Endodermal cell (in vitro differentiated cells): ENCODE measurements at regions not wholly inside any gene's neighbourhood (a gene's known extent, or its start where the extent isn't known, plus 50 kb on each side); places are given as distances from the start of the nearest gene placed in this dataset.

Source experiments
- DNase-seq: peaks from one replicate; pipeline ENCODE4 v3.0.0-alpha.2; 2017
- H3K27ac ChIP-seq: 2 replicates; pipeline ENCODE4 v1.5.1; 2013; ENCODE audit warnings: mild to moderate bottlenecking, low read depth, low read length, moderate library complexity
- H3K27me3 ChIP-seq: 2 replicates; pipeline ENCODE4 v1.6.1; 2013; ENCODE audit warnings: mild to moderate bottlenecking, low read length, moderate library complexity; ENCODE audit not compliant: insufficient read depth, control insufficient read depth, poor library complexity, severe bottlenecking
- H3K36me3 ChIP-seq: 2 replicates; pipeline ENCODE4 v1.7.0; 2013; ENCODE audit warnings: mild to moderate bottlenecking, low read length, moderate library complexity; ENCODE audit not compliant: control insufficient read depth, insufficient read depth
- H3K4me1 ChIP-seq: one replicate; pipeline ENCODE4 v1.7.0; 2013; ENCODE audit warnings: low read length; ENCODE audit not compliant: control insufficient read depth, insufficient read depth
- H3K4me3 ChIP-seq: 2 replicates; pipeline ENCODE4 v1.5.1; 2013; ENCODE audit warnings: mild to moderate bottlenecking, low read length, moderate library complexity
- H3K9ac ChIP-seq: 2 replicates; pipeline ENCODE4 v1.6.1; 2013; ENCODE audit warnings: mild to moderate bottlenecking, low read length, moderate library complexity; ENCODE audit not compliant: poor library complexity, severe bottlenecking; ENCODE audit errors: extremely low read depth
- H3K9me3 ChIP-seq: 2 replicates; pipeline ENCODE4 v1.6.1; 2013; ENCODE audit warnings: mild to moderate bottlenecking, low read length, moderate library complexity; ENCODE audit not compliant: control insufficient read depth
- H3K27ac Mint-ChIP-seq: 2 replicates; pipeline ENCODE4 v1.8.0; 2020; ENCODE audit warnings: mixed read lengths
- H3K27me3 Mint-ChIP-seq: 2 replicates; pipeline ENCODE4 v1.8.0; 2021; ENCODE audit warnings: mild to moderate bottlenecking, mixed read lengths; ENCODE audit not compliant: insufficient read depth
- H3K36me3 Mint-ChIP-seq: 2 replicates; pipeline ENCODE4 v1.8.0; 2020; ENCODE audit warnings: low read depth, mixed read lengths
- H3K4me1 Mint-ChIP-seq: 2 replicates; pipeline ENCODE4 v1.8.0; 2020; ENCODE audit warnings: mixed read lengths
- H3K4me3 Mint-ChIP-seq: 2 replicates; pipeline ENCODE4 v1.8.0; 2020; ENCODE audit warnings: mild to moderate bottlenecking, moderate library complexity, mixed read lengths
- H3K9me3 Mint-ChIP-seq: 2 replicates; pipeline ENCODE4 v1.8.0; 2020; ENCODE audit warnings: mild to moderate bottlenecking, mixed read lengths
- CTCF ChIP-seq: fragments of 200-600 bp; sonication (generic); conservative IDR thresholded peaks from 2 replicates; pipeline ENCODE4 v1.5.0; 2021; ENCODE audit warnings: antibody characterized with exemption, mild to moderate bottlenecking
- WGBS, 2 experiments: methylation state at CpG; one replicate each; pipeline versions ENCODE4 v1.1.5 to v1.1.7; 2013; ENCODE audit warnings: missing lambda C conversion rate in 2 of 2, mixed read lengths in 1 of 2; ENCODE audit not compliant: insufficient coverage in 1 of 2, insufficient read length in 1 of 2; 5-methylcytosine and 5-hydroxymethylcytosine counted together

GRCh38 chr2:18993756-18994338 is 364.6 kb downstream of the OSR1 start:
- Mint-ChIP-seq H3K9me3 (no peaks in the 10 kb centered on the region), H3K36me3 (no peaks in the 10 kb centered on the region), H3K4me3 (no peak overlapping the region), H3K27ac (no peak overlapping the region), H3K4me1 (peaks cover 11% of the 10 kb centered on the region), H3K27me3 (no peaks in the 10 kb centered on the region)
- Histone ChIP-seq H3K9ac (no peak overlapping the region), H3K4me3 (no peak overlapping the region), H3K27me3 (peaks cover 6% of the 10 kb centered on the region), H3K4me1 (peaks cover 7% of the 10 kb centered on the region), H3K36me3 (no peaks in the 10 kb centered on the region), H3K27ac (no peak overlapping the region), H3K9me3 (no peaks in the 10 kb centered on the region)
- TF ChIP-seq CTCF = no peak
- DNase-seq = no peak
- 96 to 99% methylated on average over 3 of the region's 3 CpGs for WGBS, 2 experiments

GRCh38 chr2:18991177-18992168 is 366.9 kb downstream of the OSR1 start:
- no peaks in the 10 kb centered on the region for H3K9me3 ChIP-seq
- 90 to 91% methylated on average over 1 to 5 of the region's 5 CpGs for WGBS, 2 experiments
- H3K4me1 ChIP-seq = peaks cover 8% of the 10 kb centered on the region
- H3K4me1 Mint-ChIP-seq = peaks cover 15% of the 10 kb centered on the region
- H3K27ac ChIP-seq = no peak overlapping the region
- H3K27me3 ChIP-seq = no peaks in the 10 kb centered on the region
- no peak overlapping the region for H3K4me3 ChIP-seq
- no peak overlapping the region for H3K27ac Mint-ChIP-seq
- no peak for DNase-seq
- no peaks in the 10 kb centered on the region for H3K27me3 Mint-ChIP-seq
- no peaks in the 10 kb centered on the region for H3K36me3 Mint-ChIP-seq
- no peak overlapping the region for H3K4me3 Mint-ChIP-seq
- H3K9me3 Mint-ChIP-seq = no peaks in the 10 kb centered on the region
- no peaks in the 10 kb centered on the region for H3K36me3 ChIP-seq
- no peak overlapping the region for H3K9ac ChIP-seq
- TF ChIP-seq CTCF = no peak

GRCh38 chr2:18988631-18989232 is 369.7 kb downstream of the OSR1 start:
- Histone ChIP-seq H3K27me3 (no peaks in the 10 kb centered on the region), H3K36me3 (no peaks in the 10 kb centered on the region), H3K27ac (peak overlapping the region; percentile 34), H3K9me3 (no peaks in the 10 kb centered on the region), H3K4me1 (peaks cover 8% of the 10 kb centered on the region), H3K4me3 (no peak overlapping the region), H3K9ac (no peak overlapping the region)
- 38 to 68% methylated on average over 1 to 3 of the region's 3 CpGs for WGBS, 2 experiments
- peak; percentile 18 for TF ChIP-seq CTCF
- Mint-ChIP-seq H3K27me3 (no peaks in the 10 kb centered on the region), H3K4me3 (no peak overlapping the region), H3K27ac (no peak overlapping the region), H3K9me3 (no peaks in the 10 kb centered on the region), H3K4me1 (peaks cover 15% of the 10 kb centered on the region), H3K36me3 (no peaks in the 10 kb centered on the region)
- DNase-seq = no peak
